ENCODE measurements at regions not wholly inside any gene's neighbourhood (a gene's known extent, or its start where the extent isn't known, plus 50 kb on each side); places are given as distances from the start of the nearest gene placed in this dataset.

- DNase-seq, result no peak
Observed at GRCh38 chr4:123966990-123967769, 570.6 kb downstream of the SPRY1 start.

GRCh38 chr4:123972031-123972430 is 575.4 kb downstream of the SPRY1 start:
- no peak for DNase-seq

- no peak for DNase-seq
Observed at GRCh38 chr4:123974386-123975149, 578.0 kb downstream of the SPRY1 start.

- DNase-seq, result no peak
Observed at GRCh38 chr4:123976285-123976684, 579.7 kb downstream of the SPRY1 start.

GRCh38 chr4:123976819-123977218 is 580.2 kb downstream of the SPRY1 start:
- no peak for DNase-seq

GRCh38 chr4:123977641-123978081 is 581.1 kb downstream of the SPRY1 start:
- DNase-seq, result no peak

- DNase-seq, result no peak
Observed at GRCh38 chr4:123978637-123979036, 582.0 kb downstream of the SPRY1 start.

GRCh38 chr4:123980736-123981300 is 584.2 kb downstream of the SPRY1 start:
- no peak for DNase-seq

- DNase-seq, result no peak
Observed at GRCh38 chr4:123984886-123985285, 588.3 kb downstream of the SPRY1 start.

- DNase-seq, result no peak
Observed at GRCh38 chr4:123986268-123986798, 589.7 kb downstream of the SPRY1 start.

- DNase-seq, result no peak
Observed at GRCh38 chr4:123987408-123987807, 590.8 kb downstream of the SPRY1 start.

- DNase-seq, result no peak
Observed at GRCh38 chr4:123990310-123990870, 593.8 kb downstream of the SPRY1 start.

GRCh38 chr4:123994917-123995316 is 598.3 kb downstream of the SPRY1 start:
- DNase-seq, result no peak

GRCh38 chr4:123995936-123996335 is 599.3 kb downstream of the SPRY1 start:
- DNase-seq, result no peak

GRCh38 chr4:123996718-123997510 is 600.3 kb downstream of the SPRY1 start:
- no peak for DNase-seq

- no peak for DNase-seq
Observed at GRCh38 chr4:123997776-123998449, 601.3 kb downstream of the SPRY1 start.

GRCh38 chr4:124000233-124000632 is 603.6 kb downstream of the SPRY1 start:
- DNase-seq, result no peak

- no peak for DNase-seq
Observed at GRCh38 chr4:124015766-124016165, 619.2 kb downstream of the SPRY1 start.

GRCh38 chr4:124017185-124017785 is 620.7 kb downstream of the SPRY1 start:
- no peak for DNase-seq

GRCh38 chr4:124018383-124019317 is 622.1 kb downstream of the SPRY1 start:
- DNase-seq, result no peak
